GM21529 (cell line): ENCODE measurements at regions not wholly inside any gene's neighbourhood (a gene's known extent, or its start where the extent isn't known, plus 50 kb on each side); places are given as distances from the start of the nearest gene placed in this dataset.

ENCODE experiments used
- ATAC-seq: cut with Tn5 transposase; IDR thresholded peaks from one replicate; pipeline ENCODE4 v1.9.1; 2021; ENCODE audit not compliant: unreplicated experiment

DNA sequence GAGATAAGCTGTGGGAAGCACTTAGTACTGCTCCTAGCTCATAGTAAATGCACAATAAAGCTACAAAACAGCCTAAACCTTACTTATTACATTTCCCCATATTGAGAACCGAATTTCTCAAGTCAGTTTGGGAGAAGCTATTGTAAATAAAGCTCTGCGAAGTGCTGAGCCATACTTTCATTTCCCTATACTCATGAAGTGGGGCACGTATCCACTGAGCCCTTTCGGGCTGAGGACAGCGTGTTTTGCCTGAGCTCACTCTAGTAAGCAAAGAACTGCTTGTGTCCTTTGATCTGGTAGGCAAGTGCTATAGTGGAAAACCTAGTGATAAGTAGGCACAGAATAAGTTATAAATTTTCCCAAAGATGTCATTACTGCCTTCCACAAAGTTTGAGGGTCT lies 165.0 kb downstream of the RSL24D1 start:
- no peak for ATAC-seq

DNA sequence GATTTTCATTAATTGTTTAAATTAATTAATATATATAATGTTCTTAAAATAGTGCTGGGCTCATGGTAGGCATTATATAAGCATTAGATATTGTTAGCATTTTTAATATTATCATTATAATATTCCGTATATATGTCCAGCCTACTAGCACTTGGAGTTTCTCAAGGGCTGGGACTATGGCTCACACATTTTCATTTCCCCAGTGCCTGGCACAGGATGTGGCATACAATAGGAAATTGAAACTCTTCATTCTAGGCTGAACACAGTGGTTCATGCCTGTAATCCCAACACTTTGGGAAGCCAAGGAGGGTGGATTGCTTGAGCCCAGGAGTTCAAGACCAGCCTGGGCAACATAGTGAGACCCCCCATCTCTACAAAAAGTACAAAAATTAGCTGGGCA lies 170.4 kb downstream of the RSL24D1 start:
- no peak for ATAC-seq

DNA sequence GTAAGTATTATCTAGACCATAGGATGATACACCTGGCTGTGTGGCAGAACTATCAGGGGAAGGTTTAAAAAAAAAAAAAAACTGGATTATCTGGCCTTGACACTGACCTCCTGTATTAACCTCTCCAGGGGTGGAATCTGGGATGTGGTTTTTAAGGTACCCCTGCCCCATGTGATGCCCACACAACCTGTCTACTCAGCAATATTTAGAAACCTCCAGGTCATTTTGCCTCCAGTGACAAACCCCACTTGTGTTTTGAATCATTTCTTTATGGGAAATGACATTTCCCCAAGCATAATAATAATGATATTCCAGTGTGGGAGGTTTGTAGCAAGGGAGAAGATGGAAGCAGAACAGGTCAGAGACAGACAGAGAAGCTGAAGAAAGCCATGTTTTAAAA lies 179.1 kb downstream of the RSL24D1 start:
- no peak for ATAC-seq

DNA sequence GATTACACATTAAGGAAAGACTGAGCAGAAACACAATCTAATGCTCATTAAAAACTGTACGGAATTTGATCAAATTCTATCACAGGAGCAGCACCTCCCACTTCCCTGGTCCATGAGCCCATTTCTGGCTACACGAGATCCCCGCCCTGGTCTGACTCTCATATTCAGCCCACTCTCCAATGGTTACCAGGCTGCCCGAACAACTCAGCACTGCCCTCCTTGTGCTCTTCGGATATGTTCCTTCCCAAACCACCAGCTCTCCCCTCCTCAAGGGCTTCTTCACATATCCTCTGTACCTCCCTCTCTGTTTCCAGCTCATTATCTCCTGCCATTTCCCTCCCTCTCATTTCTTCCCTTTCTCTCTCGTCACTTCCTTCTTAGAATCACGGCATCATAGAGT lies 180.5 kb downstream of the RSL24D1 start:
- no peak for ATAC-seq

DNA sequence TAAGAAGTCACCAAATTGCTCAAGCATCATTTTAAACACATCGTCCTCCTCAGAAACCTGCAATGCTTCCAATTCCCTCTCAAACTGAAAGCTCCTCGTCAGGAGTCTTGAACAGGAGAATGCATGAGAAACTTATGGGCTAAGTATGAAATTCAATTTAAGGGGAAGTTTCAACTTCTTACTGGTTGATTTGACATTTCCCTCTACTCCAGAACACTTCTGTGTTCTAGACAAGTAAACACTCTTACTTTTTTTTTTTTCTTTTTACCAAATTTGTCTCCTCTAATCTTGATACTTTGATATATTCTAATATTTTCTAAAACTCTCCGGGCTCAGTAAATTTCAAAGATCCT lies 181.7 kb downstream of the RSL24D1 start:
- ATAC-seq, result no peak

DNA sequence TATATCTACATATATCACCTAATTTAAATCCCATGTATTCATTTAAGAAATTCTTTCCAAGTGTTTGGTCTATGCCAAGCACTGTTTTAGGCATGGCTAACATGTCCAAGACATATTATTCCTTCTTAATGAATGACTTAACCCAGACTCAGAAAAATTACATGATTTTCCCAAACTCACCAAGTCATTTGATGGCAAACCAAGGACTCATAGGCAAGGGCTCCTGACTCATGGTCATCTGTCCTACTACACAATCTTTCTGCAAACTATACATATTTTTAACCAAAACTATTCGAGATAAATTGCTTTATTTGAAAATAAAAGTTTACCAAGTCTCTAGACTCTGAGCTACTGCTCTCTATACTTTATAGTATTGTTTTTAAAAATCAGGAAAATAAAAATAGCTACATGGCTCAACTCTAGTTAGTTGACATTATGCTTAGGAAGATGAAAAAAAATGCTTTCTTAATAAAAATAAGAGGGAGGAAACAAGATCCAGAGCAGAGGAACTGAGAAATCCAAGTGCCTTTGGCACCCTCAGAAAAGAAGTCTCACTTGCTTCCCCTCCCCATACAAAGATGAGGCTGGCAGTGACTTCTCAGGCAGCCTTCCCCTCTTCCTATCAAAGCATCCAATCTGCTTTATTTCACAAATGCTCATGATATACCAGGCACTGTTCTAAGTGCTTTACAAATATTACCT lies 182.2 kb downstream of the RSL24D1 start:
- no peak for ATAC-seq

DNA sequence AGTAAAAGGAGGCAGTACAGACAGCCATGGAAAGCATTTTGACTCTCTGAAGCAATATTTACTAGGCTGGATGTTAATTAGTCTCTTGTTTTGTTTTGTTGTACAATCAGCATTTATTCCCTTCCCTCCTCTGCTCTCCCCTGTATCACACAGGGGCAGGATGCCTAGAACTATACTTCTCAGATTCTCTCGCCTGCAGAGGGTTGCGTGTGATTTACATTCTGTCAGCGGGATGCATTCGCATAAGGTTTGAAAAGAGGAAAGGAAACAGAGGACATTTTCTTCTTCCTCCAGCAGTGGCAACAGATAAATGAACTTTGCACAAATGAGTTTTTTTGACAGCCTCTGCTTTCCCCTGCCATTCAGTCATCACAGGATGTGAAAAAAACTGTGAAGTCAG lies 188.3 kb downstream of the RSL24D1 start:
- ATAC-seq, result no peak

DNA sequence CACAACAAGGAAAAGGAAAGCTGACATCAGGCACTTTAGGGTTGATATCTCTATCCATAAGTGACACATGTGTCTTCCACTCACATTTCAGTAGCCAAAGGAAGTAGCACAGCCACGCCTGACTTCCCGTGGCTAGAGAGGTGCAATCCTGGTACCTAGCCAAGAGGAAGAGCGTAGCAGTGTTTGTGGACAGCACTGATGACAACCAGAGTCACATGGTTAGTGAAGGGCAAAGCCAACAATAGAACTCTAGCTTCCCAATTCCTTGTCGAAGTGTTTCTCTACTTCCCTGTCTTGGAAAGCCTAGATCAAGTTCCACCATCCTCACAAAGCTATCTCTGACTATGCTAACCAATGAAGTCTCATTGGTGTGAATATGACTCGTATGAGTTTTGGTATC lies 189.2 kb downstream of the RSL24D1 start:
- no peak for ATAC-seq

DNA sequence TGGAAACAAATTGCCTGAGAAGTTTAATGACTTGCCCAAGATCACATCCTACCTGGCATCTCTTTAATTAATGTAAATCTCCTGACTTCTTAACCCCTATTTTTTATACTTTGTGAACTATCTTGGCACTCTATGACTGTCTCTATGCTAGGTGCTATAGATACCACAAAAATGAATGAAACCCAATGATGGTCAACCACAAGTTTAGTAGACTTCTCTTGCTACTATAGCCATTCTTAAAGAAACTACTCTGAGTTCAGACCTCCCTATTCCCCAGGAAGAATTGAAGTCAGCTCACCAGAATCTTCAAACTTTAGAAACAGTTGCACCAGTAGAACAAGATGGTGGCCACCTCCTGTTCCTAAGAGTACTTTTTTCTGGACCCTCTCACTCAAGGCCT lies 191.1 kb downstream of the RSL24D1 start:
- ATAC-seq, result no peak

DNA sequence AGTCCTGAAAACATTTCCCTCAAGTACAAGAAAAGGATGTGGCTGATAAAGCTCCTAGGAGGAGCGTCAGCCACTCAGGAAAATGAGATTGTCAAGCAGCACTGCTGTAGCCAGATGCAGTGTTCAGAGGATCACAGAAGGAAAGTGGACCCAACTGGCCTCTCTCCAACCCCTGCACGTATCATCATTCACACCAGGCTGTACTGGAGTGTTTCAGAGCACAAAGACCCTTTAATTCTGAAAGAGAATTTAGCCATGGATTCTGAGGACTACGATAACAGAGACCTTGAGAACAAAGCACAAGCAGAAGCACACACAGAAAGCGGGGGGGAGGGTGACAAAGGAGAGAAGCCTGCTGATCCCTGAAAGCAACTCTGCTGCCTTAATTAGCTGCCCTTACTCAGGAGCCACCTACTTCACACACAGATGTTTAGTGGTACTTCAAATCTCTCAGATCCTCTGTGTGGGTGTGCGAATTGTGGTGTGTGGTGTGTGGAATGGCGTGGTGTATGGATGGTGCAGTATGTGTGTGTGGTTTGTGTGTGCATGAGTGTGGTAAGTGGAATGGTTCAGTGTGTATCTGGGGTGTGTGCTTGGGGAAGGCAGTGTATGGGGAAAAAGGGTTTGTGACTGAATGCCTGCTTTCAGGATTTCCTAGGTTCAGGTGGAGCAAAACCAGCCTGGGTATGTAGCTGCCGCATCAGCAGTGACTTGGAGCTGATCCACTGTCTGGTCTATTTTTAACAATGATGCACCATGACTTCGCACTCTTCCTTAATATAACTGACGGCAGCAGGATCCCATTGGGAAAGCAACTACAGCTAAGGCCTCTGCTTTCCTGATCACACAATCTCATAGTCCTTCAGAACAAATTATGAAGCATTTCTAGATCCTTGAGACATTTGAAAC lies 192.5 kb downstream of the RSL24D1 start:
- ATAC-seq, result no peak

DNA sequence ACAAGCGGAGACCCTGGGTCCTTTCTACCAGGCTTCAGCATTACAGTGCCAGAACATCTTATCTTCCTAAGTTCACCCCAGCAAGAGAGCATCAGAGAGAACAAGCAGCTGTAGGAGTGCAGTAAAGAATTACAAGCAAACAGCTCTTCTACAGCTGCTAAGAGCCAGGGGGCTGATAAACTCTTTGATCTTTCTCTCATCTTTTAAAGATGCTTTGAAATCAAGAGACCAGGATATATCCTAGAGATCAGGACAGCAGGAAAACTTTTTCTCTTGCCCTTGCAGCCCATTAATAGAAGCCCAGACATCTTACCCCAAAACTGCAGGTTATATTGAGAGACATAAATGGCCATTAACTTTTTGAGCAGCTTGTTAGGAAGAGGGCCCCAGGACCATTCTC lies 198.1 kb downstream of the RSL24D1 start:
- ATAC-seq, result no peak

DNA sequence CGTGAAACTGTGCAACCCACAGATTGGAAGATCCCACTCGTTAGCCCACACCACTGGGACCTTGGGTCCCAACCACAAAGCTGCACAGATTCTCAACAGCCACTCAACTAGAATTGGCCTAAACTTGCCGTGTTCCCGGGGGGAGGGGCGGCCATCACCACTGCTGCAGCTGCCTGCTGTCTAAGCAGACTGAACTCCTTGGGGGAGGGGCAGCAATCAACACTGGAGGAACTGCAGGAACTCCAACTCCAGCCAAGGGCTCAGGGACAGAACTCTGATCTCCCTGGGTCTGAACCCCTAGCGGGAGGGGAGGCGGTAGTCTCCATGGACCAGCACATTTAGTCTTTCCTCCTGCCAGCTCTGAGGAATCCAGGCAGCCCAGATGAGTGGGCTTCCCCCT lies 205.9 kb downstream of the RSL24D1 start:
- no peak for ATAC-seq

DNA sequence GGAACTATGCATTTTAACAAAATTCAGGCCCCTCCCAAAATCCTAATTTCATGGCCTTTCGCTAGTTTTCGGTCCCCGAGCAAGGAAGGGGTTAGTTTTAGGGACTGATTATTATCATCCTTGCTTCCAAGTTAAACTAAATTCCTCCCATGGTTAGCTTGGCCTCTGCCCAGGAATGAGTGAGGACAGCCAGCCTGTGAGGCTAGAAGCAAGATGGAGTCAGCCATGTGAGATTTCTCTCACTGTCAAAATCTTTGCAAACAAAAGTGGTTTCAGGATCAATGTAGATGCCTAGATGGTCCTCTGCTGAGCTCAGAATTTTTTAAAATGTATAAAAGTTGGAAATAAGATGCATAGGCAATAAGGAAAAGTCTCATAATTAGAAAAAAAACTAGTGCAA lies 208.9 kb downstream of the RSL24D1 start:
- ATAC-seq, result no peak

DNA sequence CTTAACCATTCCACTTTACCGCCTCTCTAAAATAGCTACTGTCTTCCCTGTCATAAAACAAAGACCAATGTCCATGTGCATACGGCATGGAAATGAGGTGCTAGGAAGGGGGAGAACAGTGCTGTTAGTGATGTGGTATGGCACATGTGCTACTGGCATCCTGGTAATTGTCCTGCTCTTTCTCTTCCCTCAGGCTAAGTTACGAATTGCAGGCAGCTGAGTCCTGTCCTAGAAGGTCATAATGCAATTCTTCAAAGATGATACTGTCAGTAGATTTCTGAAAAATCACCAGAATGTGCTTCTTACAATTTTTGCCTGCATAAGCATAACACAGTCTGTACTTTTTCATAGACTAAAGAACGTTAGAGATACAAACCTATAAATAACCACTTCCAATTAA lies 216.8 kb downstream of the RSL24D1 start:
- ATAC-seq, result no peak

DNA sequence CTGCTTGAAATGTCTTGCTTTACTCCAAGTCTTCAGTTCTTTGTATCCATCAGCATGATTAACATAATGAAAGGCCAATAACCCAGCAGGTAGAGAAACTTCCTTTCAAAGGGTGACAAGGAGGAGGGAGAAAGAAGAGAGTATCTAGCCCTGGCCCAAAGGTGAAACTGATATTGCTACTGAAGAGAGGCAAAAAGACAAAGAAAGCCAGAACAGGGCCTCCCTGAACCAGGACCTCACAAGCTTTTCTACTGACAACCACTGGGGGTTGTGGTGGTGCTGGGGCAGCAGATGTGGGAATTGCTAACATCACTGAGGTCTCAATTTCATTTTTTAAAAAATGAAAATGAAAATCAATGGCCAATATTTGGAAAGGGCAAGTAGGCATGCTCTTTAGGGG lies 234.1 kb downstream of the RSL24D1 start:
- no peak for ATAC-seq

DNA sequence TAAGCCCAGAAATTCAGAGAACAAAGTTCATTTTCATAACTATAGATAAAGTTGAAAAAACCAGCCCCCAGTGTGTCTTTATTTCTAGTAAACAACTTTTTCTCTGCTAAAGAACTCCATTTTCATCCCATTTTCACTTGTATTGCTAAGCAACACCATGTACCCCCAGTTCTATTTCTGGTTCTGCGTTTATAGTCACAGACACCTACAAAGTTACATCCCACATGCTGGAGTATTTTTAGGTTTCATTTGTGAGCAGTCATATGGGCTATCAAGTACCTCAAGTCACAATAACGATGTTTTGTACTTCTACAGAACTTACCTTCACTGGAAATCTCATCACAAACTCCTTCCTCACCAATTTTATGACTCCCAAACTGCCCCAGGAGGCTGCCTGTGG lies 236.5 kb downstream of the RSL24D1 start:
- ATAC-seq, result no peak

DNA sequence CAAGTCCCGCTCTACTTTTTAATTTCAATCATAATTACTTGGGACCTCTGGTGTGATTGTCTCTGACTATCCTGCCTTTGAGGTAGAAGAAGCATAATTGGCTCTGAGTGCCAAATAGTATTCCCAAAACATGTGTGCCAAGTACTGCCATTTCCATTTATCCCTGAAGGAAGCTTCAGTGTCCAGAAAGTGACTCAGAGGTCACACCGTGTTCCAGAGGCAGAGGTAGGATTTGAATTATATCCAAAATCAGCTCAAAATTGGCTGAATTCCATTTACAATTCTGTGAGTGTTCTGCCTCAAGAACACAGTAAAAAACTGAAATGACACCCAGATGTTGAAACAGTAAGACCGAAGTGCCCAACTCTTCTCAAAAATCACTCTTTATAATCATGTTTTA lies 255.3 kb downstream of the RSL24D1 start:
- ATAC-seq, result no peak

DNA sequence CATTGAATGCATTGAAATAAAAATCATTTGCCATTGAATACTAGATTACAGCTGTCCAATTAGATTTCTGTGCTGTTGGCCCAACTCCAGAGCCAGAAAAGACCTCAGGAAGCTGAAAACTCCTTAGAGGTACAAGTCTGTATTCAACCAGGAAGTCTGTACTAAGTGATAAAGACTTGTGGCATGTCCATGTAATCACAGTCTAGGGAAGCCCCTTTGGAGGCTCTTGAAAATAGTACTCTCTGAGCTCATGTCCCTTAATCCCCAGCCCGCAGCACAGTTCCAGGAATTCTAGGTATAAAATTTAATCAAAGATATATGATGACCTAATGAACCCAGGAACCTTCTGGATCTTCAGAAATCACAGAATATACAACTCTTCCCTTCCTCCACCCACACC lies 279.4 kb downstream of the RSL24D1 start:
- no peak for ATAC-seq

DNA sequence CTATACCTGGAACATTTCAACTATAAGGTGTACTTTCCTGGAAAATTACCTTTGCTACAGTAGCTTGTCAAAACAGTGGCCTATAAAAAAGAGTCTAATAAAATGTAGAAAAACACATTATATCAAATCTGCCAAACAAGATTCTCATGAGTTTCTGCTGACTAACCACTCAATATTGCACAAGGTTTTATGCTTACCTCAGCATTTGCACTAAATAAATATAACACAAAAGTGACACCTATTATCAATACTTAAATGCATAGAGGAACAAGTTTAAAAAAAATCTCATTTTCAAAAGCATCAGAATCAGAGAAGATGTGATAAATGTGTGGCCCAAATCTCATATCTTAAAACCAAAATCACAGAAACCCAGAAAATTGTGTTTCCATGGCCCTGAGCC lies 281.4 kb downstream of the RSL24D1 start:
- ATAC-seq, result no peak

DNA sequence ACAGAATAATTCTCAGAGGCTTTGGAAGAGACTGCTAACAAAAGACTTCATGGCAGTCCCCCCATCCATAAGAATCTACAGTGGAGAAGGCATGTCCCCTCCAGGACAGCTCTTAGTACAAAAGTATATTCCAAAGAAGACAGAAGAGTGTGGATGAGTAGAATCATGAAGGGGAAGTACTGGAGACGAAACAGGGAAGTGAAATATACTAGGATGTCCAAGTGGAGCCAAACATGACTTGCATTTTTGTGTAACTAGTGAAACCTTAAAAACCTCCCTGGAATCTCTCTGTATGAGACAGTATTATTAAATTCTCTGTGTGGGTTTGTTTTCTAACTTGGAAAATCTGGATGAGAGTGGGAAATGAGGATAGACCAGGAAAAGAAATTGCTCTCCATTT lies 312.4 kb downstream of the RSL24D1 start:
- no peak for ATAC-seq

DNA sequence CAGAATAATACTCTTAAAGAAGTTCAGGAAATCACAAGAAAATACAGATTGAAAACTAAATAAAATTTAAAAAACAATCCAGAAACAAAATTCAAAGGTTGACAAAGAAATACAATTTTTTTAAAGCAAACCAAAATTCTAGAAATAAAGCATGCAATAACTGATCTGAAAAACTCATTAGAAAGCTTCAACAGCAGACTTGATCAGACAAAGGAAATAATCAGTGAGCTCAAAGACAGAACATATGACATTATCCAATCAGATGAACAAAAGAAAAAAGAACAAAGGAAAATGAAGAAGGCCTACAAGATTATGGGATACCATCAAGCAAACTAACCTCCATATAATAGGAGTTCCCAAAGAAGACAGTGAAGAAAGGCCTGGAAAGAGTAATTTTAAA lies 336.8 kb downstream of the RSL24D1 start:
- no peak for ATAC-seq

DNA sequence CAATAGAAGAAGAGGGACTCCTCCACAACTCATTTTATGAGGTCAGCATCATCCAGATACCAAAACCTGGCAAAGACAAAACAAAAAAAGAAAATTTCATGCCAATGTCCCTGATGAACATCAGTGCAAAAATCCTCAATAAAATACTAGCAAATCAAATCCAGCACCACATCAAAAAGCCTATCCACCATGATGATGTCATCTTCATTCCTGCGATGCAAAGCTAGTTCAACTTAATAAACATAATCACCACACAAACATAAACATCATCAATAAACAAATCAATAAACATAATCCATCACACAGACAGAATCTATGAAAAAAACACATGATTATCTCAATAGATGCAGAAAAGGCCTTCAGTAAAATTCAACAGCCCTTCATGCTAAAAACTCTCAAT lies 342.1 kb downstream of the RSL24D1 start:
- no peak for ATAC-seq

DNA sequence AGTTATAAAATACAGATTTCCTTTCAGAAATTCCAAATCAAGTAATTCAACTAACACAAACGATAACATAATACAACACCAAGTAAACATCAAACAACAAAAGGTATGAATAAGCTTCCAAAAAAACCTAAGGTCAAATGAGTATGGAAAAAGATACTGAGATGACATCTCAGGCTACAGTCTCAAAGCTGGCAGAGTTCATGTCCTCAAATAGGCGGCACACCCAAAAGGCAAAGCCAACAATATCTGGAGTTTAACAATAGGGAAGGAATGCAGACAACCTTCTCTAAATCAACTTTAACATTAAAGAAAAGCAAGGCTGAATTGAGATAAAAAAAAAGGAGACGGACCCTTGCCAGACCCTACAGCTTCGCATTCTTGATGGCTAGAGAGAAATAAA lies 346.6 kb downstream of the RSL24D1 start:
- ATAC-seq, result no peak
